ENCODE measurements at regions not wholly inside any gene's neighbourhood (a gene's known extent, or its start where the extent isn't known, plus 50 kb on each side); places are given as distances from the start of the nearest gene placed in this dataset.

DNA sequence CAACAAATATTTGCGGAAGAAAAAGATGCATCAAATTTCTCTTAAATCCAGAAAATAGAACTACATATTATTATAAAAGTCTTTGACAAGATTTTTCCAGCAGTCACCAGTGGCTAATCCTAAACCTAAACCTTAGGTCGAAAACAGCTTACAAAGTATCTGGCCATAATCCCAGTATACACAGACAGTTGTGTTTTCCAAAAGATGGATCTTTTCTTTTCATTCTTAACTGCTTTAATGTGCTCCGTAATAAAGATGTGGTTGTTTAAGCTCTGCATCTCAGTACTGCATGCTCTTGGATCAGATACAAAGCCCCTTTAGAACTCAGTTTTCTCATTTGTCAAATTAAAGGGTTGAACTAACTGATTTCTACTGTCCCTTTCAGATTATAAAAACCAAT lies 247.8 kb downstream of the TXNL1 start:
- Histone ChIP-seq H3K4me2 (ENCODE audit: low read length) (no peak overlapping the region), H3K9me2 (replicated peaks; ENCODE audit: control insufficient read depth, low read length) (no peaks in the 10 kb centered on the region), H3K4me1 (ENCODE audit: control insufficient read depth, low read length) (no peaks in the 10 kb centered on the region), H3K36me3 (ENCODE audit: control insufficient read depth, low read length) (no peaks in the 10 kb centered on the region), H3K27ac (ENCODE audit: low read depth, low read length) (no peak overlapping the region), H3K79me2 (ENCODE audit: control insufficient read depth, low read length) (no peaks in the 10 kb centered on the region), H3F3A (ENCODE audit: control insufficient read depth, insufficient read depth) (no peaks in the 10 kb centered on the region), H3K9me3 (ENCODE audit: control insufficient read depth, insufficient read depth, low read length) (no peaks in the 10 kb centered on the region), H3K27me3 (ENCODE audit: control insufficient read depth, low read length) (no peaks in the 10 kb centered on the region), H4K20me1 (ENCODE audit: control insufficient read depth, insufficient read depth, low read depth, low read length) (no peaks in the 10 kb centered on the region), H3K4me3 (ENCODE audit: low read length) (no peak overlapping the region)
- no peak for TF ChIP-seq EZH2phosphoT487 (IDR thresholded peaks at IDR 0.05; ENCODE audit: borderline replicate concordance, low read length)
- TF ChIP-seq, protein P1, sequence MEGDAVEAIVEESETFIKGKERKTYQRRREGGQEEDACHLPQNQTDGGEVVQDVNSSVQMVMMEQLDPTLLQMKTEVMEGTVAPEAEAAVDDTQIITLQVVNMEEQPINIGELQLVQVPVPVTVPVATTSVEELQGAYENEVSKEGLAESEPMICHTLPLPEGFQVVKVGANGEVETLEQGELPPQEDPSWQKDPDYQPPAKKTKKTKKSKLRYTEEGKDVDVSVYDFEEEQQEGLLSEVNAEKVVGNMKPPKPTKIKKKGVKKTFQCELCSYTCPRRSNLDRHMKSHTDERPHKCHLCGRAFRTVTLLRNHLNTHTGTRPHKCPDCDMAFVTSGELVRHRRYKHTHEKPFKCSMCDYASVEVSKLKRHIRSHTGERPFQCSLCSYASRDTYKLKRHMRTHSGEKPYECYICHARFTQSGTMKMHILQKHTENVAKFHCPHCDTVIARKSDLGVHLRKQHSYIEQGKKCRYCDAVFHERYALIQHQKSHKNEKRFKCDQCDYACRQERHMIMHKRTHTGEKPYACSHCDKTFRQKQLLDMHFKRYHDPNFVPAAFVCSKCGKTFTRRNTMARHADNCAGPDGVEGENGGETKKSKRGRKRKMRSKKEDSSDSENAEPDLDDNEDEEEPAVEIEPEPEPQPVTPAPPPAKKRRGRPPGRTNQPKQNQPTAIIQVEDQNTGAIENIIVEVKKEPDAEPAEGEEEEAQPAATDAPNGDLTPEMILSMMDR (IDR thresholded peaks at IDR 0.05; ENCODE audit: low read depth, low read length, poor library complexity, severe bottlenecking), result no peak

GRCh38 chr18:56389190-56389589 lies 249.2 kb downstream of the TXNL1 start:
- no peak for TF ChIP-seq EZH2phosphoT487 (IDR thresholded peaks at IDR 0.05; ENCODE audit: borderline replicate concordance, low read length)
- TF ChIP-seq, protein P1 (IDR thresholded peaks at IDR 0.05; ENCODE audit: low read depth, low read length, poor library complexity, severe bottlenecking), result no peak
- no peaks in the 10 kb centered on the region for H3F3A ChIP-seq (ENCODE audit: control insufficient read depth, insufficient read depth)

GRCh38 chr18:56388571-56388970 lies 249.8 kb downstream of the TXNL1 start:
- H3K4me1 ChIP-seq (ENCODE audit: control insufficient read depth, low read length), result no peaks in the 10 kb centered on the region
- no peaks in the 10 kb centered on the region for H3F3A ChIP-seq (ENCODE audit: control insufficient read depth, insufficient read depth)
- H4K20me1 ChIP-seq (ENCODE audit: control insufficient read depth, insufficient read depth, low read depth, low read length), result no peaks in the 10 kb centered on the region
- no peak for TF ChIP-seq EZH2phosphoT487 (IDR thresholded peaks at IDR 0.05; ENCODE audit: borderline replicate concordance, low read length)
- TF ChIP-seq, protein P1 (IDR thresholded peaks at IDR 0.05; ENCODE audit: low read depth, low read length, poor library complexity, severe bottlenecking), result no peak
- H3K36me3 ChIP-seq (ENCODE audit: control insufficient read depth, low read length), result no peaks in the 10 kb centered on the region
- H3K9me3 ChIP-seq (ENCODE audit: control insufficient read depth, insufficient read depth, low read length), result no peaks in the 10 kb centered on the region
- no peaks in the 10 kb centered on the region for H3K27me3 ChIP-seq (ENCODE audit: control insufficient read depth, low read length)
- H3K27ac ChIP-seq (ENCODE audit: low read depth, low read length), result no peak overlapping the region
- H3K4me2 ChIP-seq (ENCODE audit: low read length), result no peak overlapping the region
- no peaks in the 10 kb centered on the region for H3K79me2 ChIP-seq (ENCODE audit: control insufficient read depth, low read length)
- no peaks in the 10 kb centered on the region for H3K9me2 ChIP-seq (replicated peaks; ENCODE audit: control insufficient read depth, low read length)
- no peak overlapping the region for H3K4me3 ChIP-seq (ENCODE audit: low read length)

More at GRCh38 chr18:56389190-56389589, 249.2 kb downstream of the TXNL1 start:
- no peak overlapping the region for H3K4me2 ChIP-seq (ENCODE audit: low read length)
- H3K79me2 ChIP-seq (ENCODE audit: control insufficient read depth, low read length), result no peaks in the 10 kb centered on the region
- no peaks in the 10 kb centered on the region for H3K27me3 ChIP-seq (ENCODE audit: control insufficient read depth, low read length)
- no peak overlapping the region for H3K4me3 ChIP-seq (ENCODE audit: low read length)
- H3K9me3 ChIP-seq (ENCODE audit: control insufficient read depth, insufficient read depth, low read length), result no peaks in the 10 kb centered on the region
- H3K9me2 ChIP-seq (replicated peaks; ENCODE audit: control insufficient read depth, low read length), result no peaks in the 10 kb centered on the region
- no peaks in the 10 kb centered on the region for H3K4me1 ChIP-seq (ENCODE audit: control insufficient read depth, low read length)
- H3K27ac ChIP-seq (ENCODE audit: low read depth, low read length), result no peak overlapping the region
- no peaks in the 10 kb centered on the region for H4K20me1 ChIP-seq (ENCODE audit: control insufficient read depth, insufficient read depth, low read depth, low read length)
- H3K36me3 ChIP-seq (ENCODE audit: control insufficient read depth, low read length), result no peaks in the 10 kb centered on the region

DNA sequence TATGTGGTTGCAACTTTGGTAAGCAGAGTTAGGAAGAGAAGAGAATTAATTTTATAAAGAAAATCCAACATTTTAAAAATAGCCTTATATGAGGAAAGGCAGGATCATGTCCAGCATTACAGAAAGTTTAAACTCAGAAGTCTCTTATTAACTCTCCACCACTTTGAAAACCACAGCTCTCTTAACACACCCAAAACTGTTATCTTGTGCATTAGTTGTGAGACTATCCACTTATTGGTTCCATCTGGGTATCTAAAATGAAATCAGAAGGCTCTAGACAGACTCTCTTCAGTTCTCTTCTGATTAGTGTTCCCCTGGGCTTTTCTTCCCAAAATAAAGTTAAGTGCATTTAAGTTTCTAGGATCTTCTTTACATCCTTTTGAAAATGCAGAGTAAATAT lies 251.5 kb downstream of the TXNL1 start:
- Histone ChIP-seq H3K36me3 (ENCODE audit: control insufficient read depth, low read length) (no peaks in the 10 kb centered on the region), H3K9me2 (replicated peaks; ENCODE audit: control insufficient read depth, low read length) (no peaks in the 10 kb centered on the region), H3K4me1 (ENCODE audit: control insufficient read depth, low read length) (no peaks in the 10 kb centered on the region), H3K4me3 (ENCODE audit: low read length) (no peak overlapping the region), H4K20me1 (ENCODE audit: control insufficient read depth, insufficient read depth, low read depth, low read length) (no peaks in the 10 kb centered on the region), H3K27ac (ENCODE audit: low read depth, low read length) (no peak overlapping the region), H3K9me3 (ENCODE audit: control insufficient read depth, insufficient read depth, low read length) (no peaks in the 10 kb centered on the region), H3K27me3 (ENCODE audit: control insufficient read depth, low read length) (no peaks in the 10 kb centered on the region), H3K79me2 (ENCODE audit: control insufficient read depth, low read length) (no peaks in the 10 kb centered on the region), H3K4me2 (ENCODE audit: low read length) (no peak overlapping the region), H3F3A (ENCODE audit: control insufficient read depth, insufficient read depth) (no peaks in the 10 kb centered on the region)
- TF ChIP-seq, protein P1 (IDR thresholded peaks at IDR 0.05; ENCODE audit: low read depth, low read length, poor library complexity, severe bottlenecking), result no peak
- no peak for TF ChIP-seq EZH2phosphoT487 (IDR thresholded peaks at IDR 0.05; ENCODE audit: borderline replicate concordance, low read length)
